ENCODE measurements at regions not wholly inside any gene's neighbourhood (a gene's known extent, or its start where the extent isn't known, plus 50 kb on each side); places are given as distances from the start of the nearest gene placed in this dataset.

- H3K9me3 ChIP-seq: no peaks in the 10 kb centered on the region
- TF ChIP-seq POLR2A (IDR thresholded peaks at IDR 0.05): no peak
- no peak for TF ChIP-seq CTCF (IDR thresholded peaks at IDR 0.05)
- peak in 3 of 4 donors; percentile 28 to 54 (median 34) for ATAC-seq
- H3K4me1 ChIP-seq: no peaks in the 10 kb centered on the region
- no peak overlapping the region for H3K4me3 ChIP-seq
- no peak for DNase-seq
- WGBS (ENCODE audit: insufficient coverage, low coverage, low lambda C conversion rate, missing lambda C conversion rate): 75% methylated on average over 2 of the region's 3 CpGs
- no peak overlapping the region for H3K27ac ChIP-seq
- no peaks in the 10 kb centered on the region for H3K36me3 ChIP-seq
- intact Hi-C loops (cut with DNase I): no loop called here
- no peaks in the 10 kb centered on the region for H3K27me3 ChIP-seq
Measured at GRCh38 chr2:19035238-19035637, 323.2 kb downstream of the OSR1 start.

GRCh38 chr2:19033240-19033639 lies 325.2 kb downstream of the OSR1 start:
- H3K27ac ChIP-seq: no peak overlapping the region
- no peaks in the 10 kb centered on the region for H3K27me3 ChIP-seq
- intact Hi-C loops (cut with DNase I): no loop called here
- no peaks in the 10 kb centered on the region for H3K9me3 ChIP-seq
- 72% methylated on average over 3 of the region's 3 CpGs for WGBS (ENCODE audit: insufficient coverage, low coverage, low lambda C conversion rate, missing lambda C conversion rate)
- DNase-seq (no peak), ATAC-seq (no peak)
- no peaks in the 10 kb centered on the region for H3K36me3 ChIP-seq
- no peaks in the 10 kb centered on the region for H3K4me1 ChIP-seq
- H3K4me3 ChIP-seq: no peak overlapping the region
- TF ChIP-seq POLR2A (IDR thresholded peaks at IDR 0.05) (no peak), CTCF (IDR thresholded peaks at IDR 0.05) (no peak)

GRCh38 chr2:19031642-19032041 lies 326.8 kb downstream of the OSR1 start:
- ATAC-seq (no peak), DNase-seq (no peak)
- 36% methylated on average over 1 of the region's 1 CpG for WGBS (ENCODE audit: insufficient coverage, low coverage, low lambda C conversion rate, missing lambda C conversion rate)
- TF ChIP-seq CTCF (IDR thresholded peaks at IDR 0.05): no peak
- no peak for TF ChIP-seq POLR2A (IDR thresholded peaks at IDR 0.05)
- Histone ChIP-seq H3K4me3 (no peak overlapping the region), H3K36me3 (no peaks in the 10 kb centered on the region), H3K27ac (no peak overlapping the region), H3K4me1 (no peaks in the 10 kb centered on the region), H3K27me3 (no peaks in the 10 kb centered on the region), H3K9me3 (no peaks in the 10 kb centered on the region)
- intact Hi-C loops (cut with DNase I): no loop called here

- Histone ChIP-seq H3K36me3 (no peaks in the 10 kb centered on the region), H3K27me3 (no peaks in the 10 kb centered on the region), H3K9me3 (no peaks in the 10 kb centered on the region), H3K4me1 (no peaks in the 10 kb centered on the region), H3K4me3 (no peak overlapping the region), H3K27ac (no peak overlapping the region)
- intact Hi-C loops (cut with DNase I): no loop called here
- ATAC-seq (peak in 1 of 4 donors; percentile 56), DNase-seq (no peak)
- 20% methylated on average over 1 of the region's 3 CpGs for WGBS (ENCODE audit: insufficient coverage, low coverage, low lambda C conversion rate, missing lambda C conversion rate)
- TF ChIP-seq CTCF (IDR thresholded peaks at IDR 0.05): no peak
- no peak for TF ChIP-seq POLR2A (IDR thresholded peaks at IDR 0.05)
Measured at GRCh38 chr2:19029655-19030054, 328.8 kb downstream of the OSR1 start.
